ENCODE measurements at regions not wholly inside any gene's neighbourhood (a gene's known extent, or its start where the extent isn't known, plus 50 kb on each side); places are given as distances from the start of the nearest gene placed in this dataset.
"Not testable (repeated sequence)": the region's sequence is repeated elsewhere in the genome, so short reads cannot be mapped to it uniquely, and the experiment has no call there.

- H3K27ac Mint-ChIP-seq; H3K27me3 Mint-ChIP-seq (ENCODE audit: insufficient read depth); DNase-seq (ENCODE audit: low spot score); H3K9me3 Mint-ChIP-seq; H3K36me3 Mint-ChIP-seq (ENCODE audit: low read depth); H3K4me1 Mint-ChIP-seq (ENCODE audit: low read depth); H3K4me3 Mint-ChIP-seq; intact Hi-C loops (cut with micrococcal nuclease): not testable (repeated sequence)
Observed at GRCh38 chr4:151845551-151845950, 84.7 kb upstream of the GATB start.

DNA sequence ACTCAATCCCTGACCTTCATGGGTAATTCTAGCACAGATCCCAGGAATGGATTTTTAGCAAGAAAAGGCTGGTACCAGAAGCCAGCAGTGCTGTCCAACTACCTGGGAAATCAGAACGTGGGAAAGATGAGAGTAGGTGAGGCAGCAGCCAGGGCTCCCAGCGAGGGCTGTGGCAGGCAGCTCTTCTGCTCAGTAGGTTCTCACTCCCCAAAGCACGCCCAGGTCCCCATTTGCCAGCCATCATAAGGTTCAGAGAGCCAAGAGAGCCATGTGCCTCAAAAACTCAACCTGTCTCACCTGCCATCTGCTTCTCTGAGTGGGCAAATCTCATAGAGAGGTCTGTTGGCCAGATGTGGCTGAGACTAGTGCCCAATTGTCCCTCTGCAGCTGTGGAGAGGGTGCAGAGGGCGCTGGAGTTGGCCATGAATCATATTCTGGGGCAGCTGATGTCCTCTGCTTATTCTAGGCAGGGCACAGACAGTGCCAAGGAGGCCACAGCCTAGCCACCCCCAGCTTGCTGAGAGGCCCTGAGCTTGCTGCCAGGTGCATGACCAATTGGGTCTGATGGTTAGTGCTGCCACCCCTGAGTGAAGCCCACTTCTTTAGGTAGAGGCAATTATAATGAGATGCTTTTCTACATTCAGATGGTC, 81.7 kb upstream of the GATB start:
- no peak for DNase-seq (ENCODE audit: low spot score)
- H3K27ac Mint-ChIP-seq, result no peak overlapping the region
- intact Hi-C loops (cut with micrococcal nuclease), result no loop called here
- no peaks in the 10 kb centered on the region for H3K4me1 Mint-ChIP-seq (ENCODE audit: low read depth)
- H3K36me3 Mint-ChIP-seq (ENCODE audit: low read depth), result no peaks in the 10 kb centered on the region
- peaks cover 2% of the 10 kb centered on the region for H3K27me3 Mint-ChIP-seq (ENCODE audit: insufficient read depth)
- H3K4me3 Mint-ChIP-seq, result no peak overlapping the region
- H3K9me3 Mint-ChIP-seq, result peaks cover 6% of the 10 kb centered on the region

GRCh38 chr4:151841107-151841506, 80.3 kb upstream of the GATB start:
- Mint-ChIP-seq H3K36me3 (ENCODE audit: low read depth) (no peaks in the 10 kb centered on the region), H3K4me3 (no peak overlapping the region), H3K27me3 (ENCODE audit: insufficient read depth) (peaks cover 2% of the 10 kb centered on the region), H3K4me1 (ENCODE audit: low read depth) (no peaks in the 10 kb centered on the region), H3K9me3 (peaks cover 5% of the 10 kb centered on the region), H3K27ac (no peak overlapping the region)
- intact Hi-C loops (cut with micrococcal nuclease), result no loop called here
- no peak for DNase-seq (ENCODE audit: low spot score)

- intact Hi-C loops (cut with micrococcal nuclease), result no loop called here
- no peak overlapping the region for H3K4me3 Mint-ChIP-seq
- no peaks in the 10 kb centered on the region for H3K4me1 Mint-ChIP-seq (ENCODE audit: low read depth)
- peaks cover 2% of the 10 kb centered on the region for H3K36me3 Mint-ChIP-seq (ENCODE audit: low read depth)
- H3K9me3 Mint-ChIP-seq, result no peaks in the 10 kb centered on the region
- H3K27ac Mint-ChIP-seq, result no peak overlapping the region
- no peak for DNase-seq (ENCODE audit: low spot score)
- H3K27me3 Mint-ChIP-seq (ENCODE audit: insufficient read depth), result peaks cover 2% of the 10 kb centered on the region
Observed at GRCh38 chr4:151835467-151835866, 74.7 kb upstream of the GATB start.

DNA sequence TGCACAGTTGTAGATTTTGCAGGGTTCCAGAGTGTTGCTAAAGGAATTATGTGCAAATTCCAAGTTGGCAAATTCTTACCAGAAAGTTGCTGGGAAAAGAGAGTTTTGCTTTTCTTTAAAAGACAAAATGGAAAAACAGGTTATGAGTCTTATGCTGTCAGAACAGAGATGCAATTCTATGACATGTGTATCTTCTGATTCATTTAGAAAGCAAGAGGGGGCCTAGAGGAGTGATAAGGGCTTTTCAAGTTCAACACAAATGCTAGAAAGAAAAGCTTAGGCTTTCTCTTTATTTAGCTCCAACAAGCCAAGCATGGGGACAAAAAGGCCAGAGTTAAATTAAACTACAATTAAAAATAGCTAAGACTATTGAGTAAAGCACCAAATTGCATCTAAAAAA, 72.4 kb upstream of the GATB start:
- no peak for DNase-seq (ENCODE audit: low spot score)
- Mint-ChIP-seq H3K4me3 (no peak overlapping the region), H3K27ac (no peak overlapping the region), H3K27me3 (ENCODE audit: insufficient read depth) (peaks cover under 1% of the 10 kb centered on the region), H3K9me3 (no peaks in the 10 kb centered on the region), H3K4me1 (ENCODE audit: low read depth) (no peaks in the 10 kb centered on the region), H3K36me3 (ENCODE audit: low read depth) (peaks cover 2% of the 10 kb centered on the region)
- intact Hi-C loops (cut with micrococcal nuclease), result no loop called here

DNA sequence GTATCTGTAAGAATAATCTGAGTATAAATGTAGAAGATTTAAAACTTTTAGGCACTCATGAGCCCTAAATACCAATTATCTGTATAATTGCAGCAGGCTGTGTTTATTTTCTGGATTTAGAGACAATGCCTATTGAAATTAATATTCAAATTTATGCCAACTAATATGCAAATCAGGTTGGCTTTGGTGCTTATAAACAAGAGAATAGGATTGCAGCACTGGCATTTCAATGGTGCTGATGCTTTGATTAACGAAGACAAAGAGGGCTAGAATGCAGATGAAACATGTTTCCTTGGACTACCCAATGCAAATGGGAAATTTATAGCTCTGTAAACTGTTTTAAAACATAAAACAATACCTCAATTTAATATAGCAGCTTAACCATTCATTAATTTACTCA, 70.7 kb upstream of the GATB start:
- H3K27ac Mint-ChIP-seq, result no peak overlapping the region
- no peak for DNase-seq (ENCODE audit: low spot score)
- intact Hi-C loops (cut with micrococcal nuclease), result no loop called here
- no peaks in the 10 kb centered on the region for H3K4me1 Mint-ChIP-seq (ENCODE audit: low read depth)
- no peak overlapping the region for H3K4me3 Mint-ChIP-seq
- peaks cover 2% of the 10 kb centered on the region for H3K36me3 Mint-ChIP-seq (ENCODE audit: low read depth)
- no peaks in the 10 kb centered on the region for H3K9me3 Mint-ChIP-seq
- H3K27me3 Mint-ChIP-seq (ENCODE audit: insufficient read depth), result no peaks in the 10 kb centered on the region

DNA sequence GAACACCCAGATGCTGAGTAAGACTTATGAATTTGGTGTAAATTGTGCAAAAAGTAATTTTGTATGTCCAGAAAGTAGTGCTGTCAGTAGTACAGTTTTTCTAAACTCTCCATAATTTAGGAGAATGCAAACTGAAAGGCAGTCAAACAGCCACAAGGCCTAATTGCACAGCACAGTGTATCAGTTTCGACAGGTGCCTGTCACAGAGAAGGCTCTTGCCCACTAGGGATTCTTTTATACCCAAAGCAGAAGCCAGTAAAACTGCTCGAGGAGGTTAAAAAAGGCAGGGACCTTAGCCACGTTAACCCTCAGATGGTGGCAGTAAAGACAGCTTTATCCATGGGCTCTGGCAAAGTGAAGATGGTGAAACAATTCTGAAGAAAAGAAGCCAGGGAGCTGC, 69.4 kb upstream of the GATB start:
- Mint-ChIP-seq H3K27me3 (ENCODE audit: insufficient read depth) (no peaks in the 10 kb centered on the region), H3K4me3 (no peak overlapping the region), H3K9me3 (no peaks in the 10 kb centered on the region), H3K4me1 (ENCODE audit: low read depth) (no peaks in the 10 kb centered on the region), H3K36me3 (ENCODE audit: low read depth) (peaks cover 2% of the 10 kb centered on the region), H3K27ac (no peak overlapping the region)
- intact Hi-C loops (cut with micrococcal nuclease), result no loop called here
- DNase-seq (ENCODE audit: low spot score), result no peak

- no peak overlapping the region for H3K27ac Mint-ChIP-seq
- intact Hi-C loops (cut with micrococcal nuclease), result no loop called here
- H3K4me1 Mint-ChIP-seq (ENCODE audit: low read depth), result no peaks in the 10 kb centered on the region
- H3K27me3 Mint-ChIP-seq (ENCODE audit: insufficient read depth), result no peaks in the 10 kb centered on the region
- H3K4me3 Mint-ChIP-seq, result no peak overlapping the region
- H3K36me3 Mint-ChIP-seq (ENCODE audit: low read depth), result peaks cover 2% of the 10 kb centered on the region
- no peak for DNase-seq (ENCODE audit: low spot score)
- no peaks in the 10 kb centered on the region for H3K9me3 Mint-ChIP-seq
Observed at GRCh38 chr4:151829309-151829708, 68.5 kb upstream of the GATB start.

DNA sequence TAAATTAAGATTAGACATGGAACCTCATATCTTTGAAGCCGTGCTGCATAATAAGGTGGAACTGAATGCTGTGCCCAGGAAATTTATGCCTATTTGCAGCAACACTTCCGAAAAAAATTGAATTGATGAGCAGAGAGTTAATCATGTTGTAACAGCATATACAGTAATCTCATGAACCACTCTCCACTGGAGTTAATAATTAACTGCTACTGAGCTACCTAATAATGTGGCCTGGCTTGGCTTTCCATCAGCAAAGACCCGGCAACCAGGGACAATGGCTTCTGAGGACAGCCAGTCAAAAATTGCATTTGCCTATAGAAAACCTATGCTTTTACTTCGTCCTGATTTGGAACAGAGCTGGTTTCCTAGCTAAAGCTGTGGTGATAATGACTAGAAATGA, 63.8 kb upstream of the GATB start:
- intact Hi-C loops (cut with micrococcal nuclease), result no loop called here
- no peak for DNase-seq (ENCODE audit: low spot score)
- H3K9me3 Mint-ChIP-seq, result no peaks in the 10 kb centered on the region
- H3K4me3 Mint-ChIP-seq, result no peak overlapping the region
- H3K36me3 Mint-ChIP-seq (ENCODE audit: low read depth), result no peaks in the 10 kb centered on the region
- no peak overlapping the region for H3K27ac Mint-ChIP-seq
- H3K4me1 Mint-ChIP-seq (ENCODE audit: low read depth), result no peaks in the 10 kb centered on the region
- H3K27me3 Mint-ChIP-seq (ENCODE audit: insufficient read depth), result peaks cover 11% of the 10 kb centered on the region

- H3K27me3 Mint-ChIP-seq (ENCODE audit: insufficient read depth), result peaks cover 11% of the 10 kb centered on the region
- no peaks in the 10 kb centered on the region for H3K9me3 Mint-ChIP-seq
- no peaks in the 10 kb centered on the region for H3K36me3 Mint-ChIP-seq (ENCODE audit: low read depth)
- intact Hi-C loops (cut with micrococcal nuclease), result no loop called here
- no peak for DNase-seq (ENCODE audit: low spot score)
- H3K4me1 Mint-ChIP-seq (ENCODE audit: low read depth), result no peaks in the 10 kb centered on the region
- no peak overlapping the region for H3K27ac Mint-ChIP-seq
- H3K4me3 Mint-ChIP-seq, result no peak overlapping the region
Observed at GRCh38 chr4:151822331-151822730, 61.5 kb upstream of the GATB start.

GRCh38 chr4:151820004-151820403, 59.2 kb upstream of the GATB start:
- Mint-ChIP-seq H3K9me3 (no peaks in the 10 kb centered on the region), H3K4me1 (ENCODE audit: low read depth) (no peaks in the 10 kb centered on the region), H3K4me3 (no peak overlapping the region), H3K27ac (no peak overlapping the region), H3K27me3 (ENCODE audit: insufficient read depth) (peaks cover 14% of the 10 kb centered on the region), H3K36me3 (ENCODE audit: low read depth) (no peaks in the 10 kb centered on the region)
- no peak for DNase-seq (ENCODE audit: low spot score)
- intact Hi-C loops (cut with micrococcal nuclease), result no loop called here

DNA sequence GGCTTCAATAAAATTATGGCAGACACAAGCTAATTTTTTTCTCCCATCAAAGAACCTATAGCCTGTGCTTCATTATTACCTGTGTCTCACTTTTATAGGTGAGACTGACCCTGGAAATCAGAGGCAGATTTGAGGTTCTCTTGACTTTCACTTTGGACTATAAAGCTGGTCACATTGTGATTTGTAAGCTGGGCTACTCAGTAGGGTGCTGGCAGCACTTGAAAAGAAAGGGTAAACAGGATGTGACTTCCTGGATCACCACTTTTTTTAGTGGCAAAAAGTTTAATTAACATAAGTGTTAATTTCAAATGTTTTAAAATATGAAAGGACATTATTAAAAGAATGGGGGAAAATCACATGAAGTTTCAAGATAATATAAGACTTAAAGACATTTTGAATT, 50.6 kb upstream of the GATB start:
- no peaks in the 10 kb centered on the region for H3K4me1 Mint-ChIP-seq (ENCODE audit: low read depth)
- intact Hi-C loops (cut with micrococcal nuclease), result no loop called here
- H3K9me3 Mint-ChIP-seq, result no peaks in the 10 kb centered on the region
- H3K36me3 Mint-ChIP-seq (ENCODE audit: low read depth), result no peaks in the 10 kb centered on the region
- no peak overlapping the region for H3K4me3 Mint-ChIP-seq
- no peaks in the 10 kb centered on the region for H3K27me3 Mint-ChIP-seq (ENCODE audit: insufficient read depth)
- no peak for DNase-seq (ENCODE audit: low spot score)
- no peak overlapping the region for H3K27ac Mint-ChIP-seq

Data from activated T-helper 1 cell treated with anti-CD3 and anti-CD28 coated beads, Interleukin-12 subunit alpha, Interleukin-12 subunit beta, Interleukin-2, Interleukin-4 antibody, amounts not matched to agents 30 ng/mL and 10 ng/mL and 1 ng/mL, durations not matched to agents 14 hours and 24 hours and 36 hours (primary cell).